GM19328 (cell line): ENCODE measurements at regions not wholly inside any gene's neighbourhood (a gene's known extent, or its start where the extent isn't known, plus 50 kb on each side); places are given as distances from the start of the nearest gene placed in this dataset.
"Not testable (repeated sequence)": the region's sequence is repeated elsewhere in the genome, so short reads cannot be mapped to it uniquely, and the experiment has no call there.

Experiments used
- ATAC-seq: cut with Tn5 transposase; IDR thresholded peaks from one replicate; pipeline ENCODE4 v1.9.1; 2021; ENCODE audit warnings: mild to moderate bottlenecking, moderate library complexity; ENCODE audit not compliant: unreplicated experiment

DNA sequence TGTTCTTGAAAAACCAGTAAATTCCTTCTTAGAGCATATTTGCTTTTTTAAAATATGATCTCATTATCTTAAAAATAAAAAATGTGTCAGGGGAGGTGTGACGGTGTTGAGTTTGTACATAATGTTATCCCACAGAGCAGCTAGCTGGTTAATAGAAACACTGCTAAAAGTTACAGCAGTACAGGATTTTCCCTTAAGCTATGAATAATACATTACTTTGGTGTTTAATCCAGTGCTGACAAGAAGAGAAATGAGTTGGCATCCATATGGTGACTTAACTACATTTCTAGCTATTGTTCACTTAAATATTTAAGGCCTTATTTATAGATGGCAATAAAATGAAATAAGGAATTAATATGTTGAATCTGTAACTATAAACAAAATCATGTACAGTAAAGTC, 883.1 kb downstream of the CDH18 start:
- ATAC-seq, result no peak

DNA sequence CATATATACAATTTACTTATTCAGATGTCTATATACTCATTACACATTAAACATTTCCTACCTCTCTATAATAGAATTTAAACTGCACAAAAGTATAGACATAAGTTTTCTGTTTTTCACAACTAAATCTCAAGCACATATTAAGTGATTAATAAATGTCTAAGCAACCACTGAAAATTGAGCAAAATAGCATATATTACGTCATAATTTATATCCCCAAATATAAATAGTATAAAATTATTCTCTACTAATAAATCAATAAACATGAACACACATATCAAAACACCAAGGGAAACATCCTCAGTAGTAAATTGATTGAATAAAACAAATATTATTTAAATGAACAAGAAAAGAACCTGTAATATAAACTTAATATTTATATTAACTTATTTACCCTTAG, 865.1 kb downstream of the CDH18 start:
- no peak for ATAC-seq

DNA sequence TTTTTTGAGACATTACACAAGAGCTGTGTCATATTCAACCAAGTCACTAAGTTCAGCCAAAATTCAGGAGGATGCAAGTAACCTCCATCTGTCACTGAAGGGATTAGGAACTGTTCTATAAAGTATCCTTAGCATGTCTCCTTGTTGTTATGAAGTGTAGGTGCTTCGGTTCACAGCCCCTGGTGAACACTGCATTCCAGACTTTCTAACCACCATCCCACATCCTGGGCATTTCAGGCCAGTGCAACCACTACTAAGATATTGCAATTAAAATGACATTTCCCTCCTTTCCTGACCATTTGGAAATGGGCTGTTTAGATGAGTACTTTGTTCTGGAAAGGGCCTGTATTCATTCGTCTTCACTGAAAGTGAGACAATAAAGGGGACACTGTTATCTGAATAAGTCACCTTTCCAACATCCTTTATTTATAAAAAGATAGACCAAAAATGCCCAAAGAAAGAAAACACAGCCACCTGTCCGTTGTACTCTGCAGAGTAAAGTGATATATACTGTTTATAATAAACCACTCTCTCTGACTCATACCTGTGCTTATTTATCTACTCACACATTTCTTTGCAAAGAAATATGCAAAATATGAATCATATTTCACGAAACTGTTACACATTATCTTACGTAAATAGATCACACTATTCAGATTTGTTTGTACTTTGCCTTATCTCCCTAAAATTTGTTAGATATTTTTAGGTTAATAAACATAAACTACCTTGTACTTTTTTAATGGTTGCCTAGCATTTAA, 861.9 kb downstream of the CDH18 start:
- ATAC-seq, result no peak

DNA sequence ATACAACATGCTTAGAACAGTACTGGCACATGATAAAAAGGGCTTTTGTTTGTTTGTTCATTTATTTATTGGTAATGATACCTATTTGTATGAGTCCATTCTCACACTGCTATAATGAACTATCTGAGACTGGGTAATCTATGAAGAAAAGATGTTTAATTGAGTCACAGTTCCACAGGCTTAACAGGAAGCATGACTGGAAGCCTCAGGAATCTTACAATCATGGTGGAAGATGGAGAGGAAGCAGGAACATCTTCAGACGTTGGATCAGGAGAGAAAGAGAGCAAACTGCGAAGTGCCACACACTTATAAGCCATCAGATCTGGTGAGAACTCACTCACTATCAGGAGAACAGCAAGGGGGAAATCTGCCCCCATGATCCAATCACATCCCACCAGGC, 847.7 kb downstream of the CDH18 start:
- ATAC-seq, result no peak

DNA sequence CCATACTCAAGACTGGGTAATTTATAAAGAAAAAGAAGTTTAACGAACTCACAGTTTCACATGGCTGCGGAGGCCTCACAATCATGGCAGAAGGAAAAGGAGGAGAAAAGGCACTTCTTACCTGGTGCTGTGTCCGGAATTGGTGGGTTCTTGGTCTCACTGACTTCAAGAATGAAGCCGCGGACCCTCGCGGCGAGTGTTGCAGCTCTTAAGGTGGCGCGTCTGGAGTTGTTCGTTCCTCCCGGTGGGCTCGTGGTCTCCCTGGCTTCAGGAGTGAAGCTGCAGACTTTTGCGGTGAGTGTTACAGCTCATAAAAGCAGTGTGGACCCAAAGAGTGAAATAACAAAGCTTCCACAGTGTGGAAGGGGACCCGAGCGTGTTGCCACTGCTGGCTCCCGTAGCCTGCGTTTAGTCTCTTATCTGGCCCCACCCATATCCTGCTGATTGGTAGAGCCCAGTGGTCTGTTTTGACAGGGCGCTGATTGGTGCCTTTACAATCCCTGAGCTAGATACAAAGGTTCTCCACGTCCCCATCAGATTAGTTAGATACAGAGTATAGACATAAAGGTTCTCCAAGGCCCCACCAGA, 846.0 kb downstream of the CDH18 start:
- ATAC-seq, result not testable (repeated sequence)

DNA sequence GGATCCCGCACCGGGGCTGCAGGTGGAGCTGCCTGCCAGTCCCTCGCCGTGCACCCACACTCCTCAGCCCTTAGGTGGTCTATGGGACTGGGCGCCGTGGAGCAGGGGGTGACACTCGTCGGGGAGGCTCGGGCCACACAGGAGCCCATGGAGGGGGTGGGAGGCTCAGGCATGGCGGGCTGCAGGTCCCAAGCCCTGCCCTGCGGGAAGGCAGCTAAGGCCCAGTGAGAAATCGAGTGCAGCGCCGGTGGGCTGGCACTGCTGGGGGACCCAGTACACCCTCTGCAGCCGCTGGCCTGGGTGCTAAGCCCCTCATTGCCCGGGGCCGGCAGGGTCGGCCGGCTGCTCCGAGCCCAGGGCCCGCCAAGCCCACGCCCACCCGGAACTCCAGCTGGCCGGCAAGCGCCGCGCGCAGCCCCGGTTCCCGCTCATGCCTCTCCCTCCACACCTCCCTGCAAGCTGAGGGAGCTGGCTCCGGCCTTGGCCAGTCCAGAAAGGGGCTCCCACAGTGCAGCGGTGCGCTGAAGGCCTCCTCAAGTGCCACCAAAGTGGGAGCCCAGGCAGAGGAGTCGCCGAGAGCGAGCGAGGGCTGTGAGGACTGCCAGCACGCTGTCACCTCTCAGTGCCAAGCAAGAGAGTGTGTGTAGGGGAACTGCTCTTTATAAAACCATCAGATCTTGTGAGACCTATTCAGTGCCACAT, 845.1 kb downstream of the CDH18 start:
- ATAC-seq, result not testable (repeated sequence)

DNA sequence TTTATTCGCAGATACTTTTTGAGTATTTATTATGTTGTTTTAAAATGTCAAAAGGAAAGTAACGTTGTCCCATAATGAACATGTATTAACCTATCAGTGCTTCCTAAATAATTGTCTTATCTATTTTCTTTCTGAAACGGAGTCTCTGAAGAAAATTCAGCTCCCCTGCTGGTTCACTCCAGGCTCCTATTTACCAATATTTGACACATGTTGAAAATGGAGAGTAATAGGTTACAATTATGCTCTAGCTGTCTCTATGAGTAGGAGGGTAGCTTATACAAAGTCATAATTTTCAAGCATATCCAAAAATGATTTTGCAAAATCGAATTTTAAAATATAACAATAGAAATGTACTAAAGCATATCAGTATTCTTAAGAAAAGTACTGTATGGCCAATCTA, 844.1 kb downstream of the CDH18 start:
- ATAC-seq, result no peak

DNA sequence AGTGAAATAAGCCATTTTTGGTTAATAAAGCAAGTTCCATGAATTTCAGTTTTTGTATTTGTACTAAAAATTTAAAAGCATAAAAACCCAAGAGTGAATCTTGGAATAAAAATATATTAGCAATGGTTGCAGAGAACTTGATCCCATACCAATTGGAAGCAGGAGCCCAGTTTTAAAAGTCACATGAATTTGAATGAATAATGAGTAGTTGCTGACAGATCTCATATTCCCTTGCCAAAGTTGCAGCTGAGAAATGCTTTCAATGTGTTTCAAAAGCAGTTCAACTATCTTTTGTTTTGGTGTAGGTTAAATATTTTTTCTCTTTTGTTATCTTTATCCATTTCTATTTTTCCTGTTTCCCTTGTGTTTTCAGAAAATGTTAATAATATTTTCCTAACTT, 818.6 kb downstream of the CDH18 start:
- no peak for ATAC-seq

DNA sequence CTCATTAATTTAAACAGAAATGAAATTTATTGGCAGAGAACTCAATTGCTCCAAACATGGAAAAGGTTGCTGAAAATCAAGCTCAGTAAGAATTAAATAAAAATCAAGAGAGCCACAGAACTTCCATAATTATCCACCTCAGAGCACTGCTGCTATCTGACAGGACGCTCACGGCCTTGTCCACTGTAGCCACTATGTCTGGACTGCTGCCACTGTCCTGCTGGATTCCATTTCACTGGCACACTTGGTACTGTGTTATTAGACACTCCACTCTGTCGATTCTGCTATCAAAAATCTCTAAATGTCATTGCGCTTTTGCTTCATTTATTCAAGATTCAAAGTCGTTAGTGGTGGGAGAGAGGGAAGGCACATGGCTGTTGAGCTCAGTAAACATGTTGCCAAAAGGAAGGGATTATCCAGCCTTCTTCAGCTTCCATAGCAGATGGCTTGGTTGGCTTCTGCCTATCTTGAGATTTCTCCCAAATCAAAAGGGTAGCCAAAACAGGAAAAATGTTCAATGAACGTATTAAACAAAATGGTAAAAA, 815.0 kb downstream of the CDH18 start:
- no peak for ATAC-seq

DNA sequence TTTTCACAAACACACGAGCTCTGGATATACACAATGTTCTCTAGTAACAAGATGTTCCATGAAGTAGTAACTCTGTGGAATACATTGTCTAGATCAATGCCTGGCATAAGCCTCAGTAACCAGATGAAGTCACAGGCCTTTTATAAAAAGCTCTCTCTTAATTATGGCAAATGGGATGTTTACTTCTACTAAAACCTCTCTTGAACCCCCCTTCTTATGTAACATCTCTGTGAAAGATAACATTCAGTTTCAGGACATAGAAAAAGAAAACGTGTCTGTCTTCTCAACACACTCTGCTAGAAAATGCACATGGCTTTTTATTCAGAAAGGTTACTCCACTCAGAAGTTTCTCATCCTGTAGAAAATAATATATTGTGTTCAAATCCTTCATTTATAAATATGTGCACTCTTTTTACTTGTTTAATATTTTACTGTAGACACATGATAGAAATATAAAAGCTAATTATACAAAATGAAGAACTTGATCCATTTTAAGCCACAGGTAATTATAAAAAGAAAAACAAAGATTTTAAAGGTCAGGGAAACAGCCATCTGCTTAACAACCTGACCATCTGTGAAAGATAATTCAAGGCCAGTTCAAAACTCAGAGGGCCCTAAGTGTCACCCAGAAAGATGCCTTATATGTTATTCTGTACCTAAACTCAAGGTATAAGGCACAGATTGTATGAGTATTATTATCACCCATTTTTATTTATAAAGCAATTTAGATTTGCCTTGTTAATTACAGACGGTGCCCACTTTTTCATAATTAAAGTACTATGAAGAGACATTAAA, 812.0 kb downstream of the CDH18 start:
- no peak for ATAC-seq

DNA sequence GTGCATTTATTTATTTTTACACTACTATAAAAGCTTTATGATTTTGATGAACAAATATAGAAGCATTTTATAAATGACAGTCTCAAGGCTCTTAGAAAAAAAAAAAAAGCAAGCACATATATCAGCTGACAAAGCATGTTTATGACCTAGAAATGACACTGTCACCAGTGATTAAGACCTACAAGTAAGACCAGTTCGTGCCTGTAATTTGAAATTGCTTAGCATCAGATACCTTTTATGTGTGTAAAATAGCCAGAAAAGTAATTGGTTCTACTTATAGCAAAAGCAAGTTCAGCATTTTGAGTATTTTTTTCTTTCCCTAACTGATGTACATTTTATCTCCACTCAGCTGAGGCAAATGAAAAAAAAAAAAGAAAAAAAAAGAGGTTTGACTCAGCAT, 808.4 kb downstream of the CDH18 start:
- ATAC-seq, result no peak

DNA sequence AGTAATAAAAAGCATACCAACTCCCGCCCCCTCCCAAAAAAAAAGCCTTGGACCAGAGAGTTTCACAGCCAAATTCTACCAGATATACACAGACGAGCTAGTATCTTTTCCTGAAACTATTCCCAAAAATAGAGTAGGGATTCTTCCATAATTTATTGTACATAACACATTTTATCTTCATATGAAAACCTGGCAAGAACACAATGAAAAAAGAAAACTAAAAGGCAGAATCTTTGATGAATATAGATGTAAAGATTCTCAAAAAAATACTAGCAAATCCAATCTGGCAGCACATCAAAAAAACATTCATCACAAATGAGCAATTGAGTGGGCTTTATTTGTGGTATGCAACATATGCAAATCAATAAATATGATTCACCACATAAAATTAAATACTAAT, 798.8 kb downstream of the CDH18 start:
- ATAC-seq, result no peak

DNA sequence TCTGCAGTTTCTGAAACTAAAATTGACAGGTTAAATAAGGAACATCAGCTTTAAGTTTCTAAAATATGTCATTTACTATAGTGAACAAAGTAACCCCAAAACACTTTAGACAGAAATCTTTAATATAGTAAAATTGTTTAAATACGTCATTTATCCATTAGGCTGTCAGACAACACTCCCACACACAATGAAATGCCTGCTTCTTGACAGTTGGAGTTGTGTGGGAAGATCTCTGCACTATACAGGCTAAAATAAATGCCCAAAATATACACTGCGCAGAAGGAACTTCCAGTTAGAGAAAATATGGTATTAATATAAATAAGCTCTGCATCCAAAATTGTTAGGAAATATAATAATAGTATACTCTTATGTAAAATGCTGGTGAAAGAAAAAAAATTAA, 794.4 kb downstream of the CDH18 start:
- ATAC-seq, result no peak

DNA sequence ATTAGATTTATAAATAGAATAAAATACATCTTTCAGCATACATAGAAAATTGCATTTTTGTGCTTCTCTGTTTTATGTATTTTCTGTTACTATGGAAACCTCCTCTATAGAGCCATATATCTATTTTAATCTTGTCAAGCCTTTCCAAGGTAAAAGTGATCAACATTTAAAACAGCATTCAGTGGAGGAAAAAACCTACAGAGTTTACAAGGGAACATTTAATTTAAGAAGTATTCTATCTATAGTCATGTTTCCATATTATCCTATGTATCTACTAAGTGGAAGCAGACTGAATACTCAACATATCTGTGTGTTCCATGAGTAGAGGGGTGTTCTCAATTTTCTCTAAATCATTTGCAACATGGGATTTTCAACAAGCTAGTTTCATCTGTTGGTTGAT, 791.4 kb downstream of the CDH18 start:
- ATAC-seq, result no peak

DNA sequence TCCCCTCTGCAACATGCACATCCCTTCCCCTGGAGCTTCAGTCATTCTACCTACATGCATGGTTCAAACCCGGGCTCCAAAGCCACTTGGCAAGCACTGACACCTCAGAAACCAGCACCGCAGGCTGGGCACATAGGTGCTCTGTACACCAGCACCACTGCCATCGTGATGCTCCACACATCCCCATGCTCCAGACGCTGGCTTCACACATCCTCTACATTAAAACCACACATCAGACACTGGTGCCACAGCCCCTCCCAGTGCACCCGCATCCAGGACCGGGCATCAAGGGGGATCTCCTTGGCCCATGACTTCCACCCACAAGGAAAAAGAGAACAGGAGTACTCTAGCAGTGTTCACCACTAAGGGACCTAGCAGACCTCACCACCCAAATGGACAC, 787.7 kb downstream of the CDH18 start:
- ATAC-seq, result no peak

DNA sequence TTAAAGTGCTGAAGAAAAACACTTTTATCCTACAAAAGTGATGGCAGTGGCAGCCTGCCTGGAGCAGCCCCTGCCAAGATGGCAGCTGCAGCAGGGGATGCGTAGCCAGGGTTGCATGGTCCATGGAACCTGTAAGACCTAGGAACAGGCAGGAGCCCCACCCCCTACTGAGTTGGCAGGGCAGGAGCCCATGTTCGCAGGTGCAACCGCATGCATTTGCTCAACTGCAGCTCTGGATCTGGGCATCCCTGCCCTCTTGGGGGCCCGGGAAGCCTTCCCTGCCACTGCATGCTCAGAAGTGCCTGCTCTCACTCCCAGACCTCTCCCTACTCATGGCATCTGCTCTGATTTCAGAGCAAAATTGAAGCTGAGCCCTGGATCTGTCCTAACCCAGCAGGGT, 779.6 kb downstream of the CDH18 start:
- no peak for ATAC-seq

DNA sequence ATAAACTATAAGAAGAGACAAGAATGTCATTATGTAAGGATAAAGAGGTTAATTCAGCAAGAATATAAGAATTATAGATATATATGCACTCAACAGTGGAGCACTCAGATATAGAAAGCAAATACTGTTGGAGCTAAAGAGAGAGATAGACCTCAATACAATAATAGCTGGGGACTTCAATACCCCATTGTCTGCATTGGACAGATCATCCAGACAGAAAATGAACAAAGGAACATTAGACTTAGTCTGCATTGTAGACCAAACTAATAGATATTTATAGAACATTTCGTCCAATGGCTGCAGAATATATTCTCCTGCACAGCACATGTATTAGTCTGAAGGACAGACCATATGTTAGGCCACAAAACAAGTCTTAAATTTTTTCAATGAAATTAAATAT, 777.1 kb downstream of the CDH18 start:
- no peak for ATAC-seq

DNA sequence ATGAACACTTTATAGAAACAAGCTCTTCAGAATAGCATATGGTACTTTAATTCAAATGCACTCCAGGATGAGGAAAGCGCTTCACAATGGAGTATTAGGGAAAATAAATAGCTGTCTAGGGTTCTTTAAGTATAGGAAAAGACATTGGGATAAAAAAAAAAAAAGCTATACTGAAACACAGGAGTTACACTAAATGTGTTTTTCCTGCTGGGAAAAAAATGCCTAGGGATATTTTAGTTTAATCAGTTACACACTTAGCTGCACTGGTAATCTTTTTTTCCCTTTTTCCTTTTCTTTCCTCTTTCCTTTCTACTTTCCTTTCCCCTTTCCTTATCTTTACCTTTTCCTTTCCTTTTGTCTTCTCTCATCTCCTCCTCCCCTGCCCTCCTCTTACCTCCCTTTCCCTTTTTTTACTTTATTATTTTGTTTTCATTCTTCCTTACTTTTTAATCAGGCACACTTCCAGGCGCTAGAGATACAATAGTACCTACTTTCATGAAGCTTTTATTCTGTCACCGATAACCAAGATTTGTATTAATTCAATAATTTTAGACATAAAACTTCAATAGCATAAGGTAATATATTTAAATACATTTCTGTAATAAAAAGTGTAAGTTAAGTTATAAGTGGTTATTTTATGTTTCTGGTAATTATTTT, 758.7 kb downstream of the CDH18 start:
- no peak for ATAC-seq

DNA sequence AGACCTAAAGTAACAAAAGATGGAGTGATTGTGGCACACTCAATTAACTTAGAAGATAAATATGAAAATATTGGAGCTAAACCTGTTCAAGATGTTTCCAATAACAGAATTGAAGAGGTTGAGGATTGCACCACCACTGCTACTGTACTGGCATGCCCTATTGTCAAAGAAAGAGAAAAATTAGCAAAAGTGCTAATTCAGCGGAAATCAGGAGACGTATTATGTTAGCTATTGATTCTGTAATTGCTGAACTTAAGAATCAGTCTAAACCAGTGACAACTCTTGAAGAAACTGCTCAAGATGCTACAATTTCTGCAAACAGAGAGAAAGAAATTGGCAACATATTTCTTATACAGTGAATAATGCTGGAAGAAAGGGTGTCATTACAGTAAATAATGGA, 754.4 kb downstream of the CDH18 start:
- ATAC-seq, result no peak

DNA sequence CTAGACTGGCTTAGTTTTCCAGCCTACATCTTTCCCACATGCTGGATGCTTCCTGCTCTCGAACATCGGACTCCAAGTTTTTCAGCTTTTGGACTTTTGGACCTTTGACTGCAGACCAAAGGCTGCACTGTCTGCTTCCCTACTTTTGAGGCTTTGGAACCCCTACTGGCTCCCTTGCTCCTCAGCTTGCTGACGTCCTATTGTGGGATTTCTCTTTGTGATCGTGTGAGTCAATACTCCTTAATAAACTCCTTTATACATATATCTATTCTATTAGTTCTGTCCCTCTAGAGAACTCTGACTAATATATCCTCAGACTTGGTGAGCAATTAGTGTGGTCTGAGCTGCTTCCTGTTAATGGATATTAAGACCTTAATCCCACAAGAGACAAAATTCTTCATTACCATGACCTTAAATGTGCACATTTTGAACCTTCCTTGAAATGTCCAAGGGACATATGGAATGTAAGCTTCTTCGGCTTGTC, 752.9 kb downstream of the CDH18 start:
- no peak for ATAC-seq

DNA sequence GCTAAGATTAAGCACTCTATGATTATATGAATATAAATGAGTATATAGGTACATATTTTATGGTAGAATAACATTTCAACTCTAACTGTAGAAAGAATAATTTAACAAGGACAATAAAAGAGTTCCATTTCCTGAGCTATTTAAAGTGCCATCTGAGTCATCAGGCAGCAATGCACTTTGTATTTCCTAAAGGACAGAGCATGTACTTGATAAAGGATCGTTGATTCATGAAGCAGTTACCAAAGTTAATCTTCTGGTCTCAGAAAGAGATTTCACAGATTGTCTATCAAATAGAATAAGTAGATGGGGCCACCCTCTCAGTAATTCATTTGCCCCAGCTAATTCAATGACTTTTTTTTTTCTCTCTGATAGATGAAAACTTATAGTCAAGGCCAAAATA, 747.8 kb downstream of the CDH18 start:
- ATAC-seq, result no peak
